Liver (tissue), 3 donors: ENCODE measurements at regions not wholly inside any gene's neighbourhood (a gene's known extent, or its start where the extent isn't known, plus 50 kb on each side); places are given as distances from the start of the nearest gene placed in this dataset.

Experiments used
- EGR1 ChIP-seq, 2 donors: IDR thresholded peaks; 2 replicates each; pipeline ENCODE4 v1.6.1; 2016 to 2018; ENCODE audit warnings: antibody characterized with exemption in 2 of 2, low read depth in 2 of 2
- GABPA ChIP-seq, 2 donors: IDR thresholded peaks in 1 of 2; conservative IDR thresholded peaks in 1 of 2; 2 replicates each; pipeline ENCODE4 v1.6.1; 2016; ENCODE audit warnings: antibody characterized with exemption in 2 of 2, mild to moderate bottlenecking in 1 of 2, moderate library complexity in 1 of 2
- JUND ChIP-seq, 2 donors: IDR thresholded peaks; 2 replicates each; pipeline ENCODE4 v1.6.1; 2016; ENCODE audit warnings: antibody characterized with exemption in 2 of 2
- TF ChIP-seq, protein P1 (sequence below): fragments of 150-350 bp; IDR thresholded peaks from 2 replicates; pipeline ENCODE4 v1.5.1; 2017; ENCODE audit warnings: improper control_type of control experiment, low read depth, low read length; ENCODE audit not compliant: missing input control
- donor health status: healthy.
- donor health status: healthy.

DNA sequence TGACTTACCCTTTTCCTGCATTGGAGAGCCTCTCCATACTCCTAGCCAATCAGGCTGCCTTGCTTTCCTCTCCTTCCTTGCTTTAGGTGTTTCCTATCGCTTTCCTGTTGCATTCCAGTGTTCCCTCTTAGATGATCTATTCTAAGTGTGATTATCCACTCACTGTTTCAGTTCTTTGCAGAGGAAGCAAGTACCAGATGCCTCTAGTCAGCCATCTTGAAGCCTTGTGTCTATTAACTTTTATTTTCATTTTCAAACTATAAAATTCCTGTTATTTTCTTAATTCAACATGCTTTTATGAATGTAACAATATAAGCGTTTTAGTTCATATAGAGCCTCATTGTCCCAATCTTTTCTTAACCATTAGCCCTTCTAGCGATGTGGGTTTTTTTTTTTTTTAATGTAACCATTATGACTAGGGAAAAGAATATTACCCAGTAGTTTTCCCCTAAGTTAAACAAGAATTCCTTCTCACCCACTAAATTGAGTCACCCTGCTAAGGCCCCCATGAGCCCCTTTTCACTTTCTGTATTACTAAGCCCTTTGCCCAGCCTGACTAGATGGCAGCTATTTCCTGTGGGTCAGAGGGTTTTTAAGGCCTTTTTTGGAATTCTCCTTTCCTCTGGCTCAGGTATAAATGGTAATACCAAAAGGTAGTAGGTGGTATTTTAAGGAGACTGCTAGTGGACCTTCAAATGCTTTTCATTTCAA is 229.4 kb upstream of the CTNNB1 start:
- TF ChIP-seq, protein P1, sequence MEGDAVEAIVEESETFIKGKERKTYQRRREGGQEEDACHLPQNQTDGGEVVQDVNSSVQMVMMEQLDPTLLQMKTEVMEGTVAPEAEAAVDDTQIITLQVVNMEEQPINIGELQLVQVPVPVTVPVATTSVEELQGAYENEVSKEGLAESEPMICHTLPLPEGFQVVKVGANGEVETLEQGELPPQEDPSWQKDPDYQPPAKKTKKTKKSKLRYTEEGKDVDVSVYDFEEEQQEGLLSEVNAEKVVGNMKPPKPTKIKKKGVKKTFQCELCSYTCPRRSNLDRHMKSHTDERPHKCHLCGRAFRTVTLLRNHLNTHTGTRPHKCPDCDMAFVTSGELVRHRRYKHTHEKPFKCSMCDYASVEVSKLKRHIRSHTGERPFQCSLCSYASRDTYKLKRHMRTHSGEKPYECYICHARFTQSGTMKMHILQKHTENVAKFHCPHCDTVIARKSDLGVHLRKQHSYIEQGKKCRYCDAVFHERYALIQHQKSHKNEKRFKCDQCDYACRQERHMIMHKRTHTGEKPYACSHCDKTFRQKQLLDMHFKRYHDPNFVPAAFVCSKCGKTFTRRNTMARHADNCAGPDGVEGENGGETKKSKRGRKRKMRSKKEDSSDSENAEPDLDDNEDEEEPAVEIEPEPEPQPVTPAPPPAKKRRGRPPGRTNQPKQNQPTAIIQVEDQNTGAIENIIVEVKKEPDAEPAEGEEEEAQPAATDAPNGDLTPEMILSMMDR, result no peak
- TF ChIP-seq JUND (IDR thresholded peaks at IDR 0.05) (no peak), GABPA (IDR thresholded peaks at IDR 0.05 in 1 of 2, conservative IDR thresholded peaks at IDR 0.05 in 1 of 2) (no peak), EGR1 (IDR thresholded peaks at IDR 0.05; ENCODE audit: low read depth in 2 of 2) (no peak)
